ENCODE measurements at regions not wholly inside any gene's neighbourhood (a gene's known extent, or its start where the extent isn't known, plus 50 kb on each side); places are given as distances from the start of the nearest gene placed in this dataset.

DNA sequence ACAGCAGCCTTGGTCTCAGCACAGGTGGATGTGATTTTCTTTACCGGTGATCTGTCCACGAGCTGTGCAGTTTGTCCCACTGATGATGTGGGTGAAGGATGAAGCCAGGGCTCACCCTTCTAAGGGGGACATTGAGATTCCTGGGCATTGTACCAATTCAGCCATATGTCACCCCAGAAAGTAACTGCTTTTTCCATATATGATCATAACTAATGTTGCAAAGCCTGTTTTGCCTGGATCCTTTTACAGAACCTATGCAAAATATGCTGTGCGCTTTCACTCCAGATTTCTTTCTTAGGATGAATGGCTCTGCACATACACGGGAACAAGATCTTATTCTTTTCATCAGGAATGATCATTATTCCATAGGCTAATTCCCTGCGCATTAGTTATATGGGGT lies 96.9 kb upstream of the POU3F3 start:
- TF ChIP-seq, protein P1, sequence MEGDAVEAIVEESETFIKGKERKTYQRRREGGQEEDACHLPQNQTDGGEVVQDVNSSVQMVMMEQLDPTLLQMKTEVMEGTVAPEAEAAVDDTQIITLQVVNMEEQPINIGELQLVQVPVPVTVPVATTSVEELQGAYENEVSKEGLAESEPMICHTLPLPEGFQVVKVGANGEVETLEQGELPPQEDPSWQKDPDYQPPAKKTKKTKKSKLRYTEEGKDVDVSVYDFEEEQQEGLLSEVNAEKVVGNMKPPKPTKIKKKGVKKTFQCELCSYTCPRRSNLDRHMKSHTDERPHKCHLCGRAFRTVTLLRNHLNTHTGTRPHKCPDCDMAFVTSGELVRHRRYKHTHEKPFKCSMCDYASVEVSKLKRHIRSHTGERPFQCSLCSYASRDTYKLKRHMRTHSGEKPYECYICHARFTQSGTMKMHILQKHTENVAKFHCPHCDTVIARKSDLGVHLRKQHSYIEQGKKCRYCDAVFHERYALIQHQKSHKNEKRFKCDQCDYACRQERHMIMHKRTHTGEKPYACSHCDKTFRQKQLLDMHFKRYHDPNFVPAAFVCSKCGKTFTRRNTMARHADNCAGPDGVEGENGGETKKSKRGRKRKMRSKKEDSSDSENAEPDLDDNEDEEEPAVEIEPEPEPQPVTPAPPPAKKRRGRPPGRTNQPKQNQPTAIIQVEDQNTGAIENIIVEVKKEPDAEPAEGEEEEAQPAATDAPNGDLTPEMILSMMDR (IDR thresholded peaks at IDR 0.05), result no peak
- no peak for TF ChIP-seq POLR2A (IDR thresholded peaks at IDR 0.05)
